NCI-H1930 (cell line): ENCODE measurements at regions not wholly inside any gene's neighbourhood (a gene's known extent, or its start where the extent isn't known, plus 50 kb on each side); places are given as distances from the start of the nearest gene placed in this dataset.

Experiments used
- DNase-seq, 2 experiments: peaks; one replicate each; lab custom pipeline; 2025; lab: John Stamatoyannopoulos, UW

- DNase-seq = no peak
These were observed 161.3 kb downstream of the ZNF608 start for GRCh38 chr5:124584991-124585715.

DNA sequence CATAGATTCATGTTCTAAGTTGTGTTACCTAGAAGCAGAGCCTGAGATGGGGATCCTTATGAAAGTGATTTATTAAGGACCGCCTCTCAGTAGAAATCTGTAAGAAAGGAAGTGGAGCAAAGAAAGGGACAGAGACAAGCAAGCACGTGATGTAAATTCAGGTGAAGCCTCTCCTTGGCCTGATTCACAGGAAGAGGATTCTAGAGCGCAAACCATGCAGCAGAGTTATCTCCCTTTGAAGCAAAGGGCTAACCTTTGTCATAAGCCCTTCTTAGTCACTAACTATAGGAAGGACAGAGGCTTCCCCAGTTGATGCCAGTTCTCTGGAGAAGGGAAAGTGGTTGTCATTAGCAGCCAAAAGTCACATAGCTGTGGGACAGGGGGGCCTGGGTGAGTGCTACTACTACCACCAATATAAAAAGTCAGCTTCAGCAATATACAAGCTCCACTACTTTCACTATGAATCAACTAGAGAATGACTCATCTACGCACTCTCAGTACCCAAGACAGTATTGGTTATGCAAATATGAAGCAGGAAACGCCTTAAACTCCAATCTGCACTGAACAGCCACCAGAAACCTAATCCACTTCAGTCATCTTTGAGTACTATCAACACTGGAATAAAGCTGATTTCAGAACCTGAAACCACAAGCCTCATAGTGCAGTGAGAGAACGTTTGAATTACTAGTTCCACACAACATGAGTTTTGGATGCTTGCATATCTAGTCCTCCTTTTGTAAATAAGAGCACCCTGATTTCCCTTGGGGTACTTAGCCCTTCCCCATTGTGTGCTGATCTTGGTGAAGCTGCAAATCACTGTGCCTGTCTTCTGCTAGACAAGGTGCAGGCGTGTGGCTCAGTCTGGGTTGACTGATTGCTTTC, 162.7 kb downstream of the ZNF608 start:
- DNase-seq = no peak

DNA sequence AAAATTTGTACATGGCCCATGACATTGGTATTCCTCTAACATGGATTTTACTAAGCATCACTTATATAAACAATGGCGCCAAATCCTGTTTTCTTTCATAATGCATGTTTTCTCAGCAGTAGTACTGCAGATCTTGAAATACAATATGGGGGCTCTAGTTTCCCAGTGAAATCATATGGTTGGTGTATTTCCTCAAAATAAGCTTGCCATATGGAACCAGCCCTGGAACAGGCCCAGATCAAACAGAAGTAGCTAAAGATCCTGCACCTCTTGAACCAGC, 163.9 kb downstream of the ZNF608 start:
- DNase-seq = no peak

- DNase-seq = no peak
These were observed 164.5 kb downstream of the ZNF608 start for GRCh38 chr5:124581738-124582560.

GRCh38 chr5:124580925-124581737, 165.3 kb downstream of the ZNF608 start:
- no peak for DNase-seq

DNA sequence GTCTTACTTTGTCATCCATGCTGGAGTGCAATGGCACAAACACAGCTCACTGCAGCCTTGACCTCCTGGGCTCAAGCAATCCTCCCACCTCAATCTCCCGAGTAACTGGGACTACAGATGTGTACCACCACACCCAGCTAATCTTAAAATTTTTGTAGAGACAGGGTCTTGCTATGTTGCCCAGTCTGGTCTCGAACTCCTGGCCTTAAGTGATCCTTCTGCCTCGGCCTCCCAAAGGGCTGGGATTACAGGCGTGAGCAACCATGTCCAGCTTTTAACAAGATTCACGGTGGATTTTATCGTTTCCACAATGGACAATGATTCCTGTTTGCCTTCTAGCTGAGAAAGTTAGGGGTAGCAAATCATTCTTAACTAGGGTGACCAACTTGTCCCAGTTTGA, 165.9 kb downstream of the ZNF608 start:
- no peak for DNase-seq

- DNase-seq = no peak
These were observed 169.5 kb downstream of the ZNF608 start for GRCh38 chr5:124576848-124577409.

DNA sequence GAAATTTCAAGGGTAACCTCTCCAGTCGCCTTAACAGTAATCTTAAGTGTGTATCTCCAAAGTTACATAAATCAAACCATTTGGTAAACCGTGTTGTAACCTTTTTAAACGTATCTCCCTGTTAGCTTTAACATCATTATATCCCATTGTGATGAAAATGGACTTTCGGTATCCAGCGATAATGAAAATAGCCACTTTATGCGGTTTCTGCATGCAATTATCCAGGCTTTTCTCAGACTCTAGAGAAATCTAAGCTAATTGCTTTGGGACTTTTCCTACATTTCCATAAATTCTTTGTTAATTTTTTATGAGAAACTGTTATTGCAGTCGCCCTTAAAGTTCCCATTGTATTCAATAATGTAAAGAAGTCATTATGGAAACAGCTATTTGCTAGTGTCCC, 170.7 kb downstream of the ZNF608 start:
- peak in 1 of 2 experiments; percentile 7 for DNase-seq

DNA sequence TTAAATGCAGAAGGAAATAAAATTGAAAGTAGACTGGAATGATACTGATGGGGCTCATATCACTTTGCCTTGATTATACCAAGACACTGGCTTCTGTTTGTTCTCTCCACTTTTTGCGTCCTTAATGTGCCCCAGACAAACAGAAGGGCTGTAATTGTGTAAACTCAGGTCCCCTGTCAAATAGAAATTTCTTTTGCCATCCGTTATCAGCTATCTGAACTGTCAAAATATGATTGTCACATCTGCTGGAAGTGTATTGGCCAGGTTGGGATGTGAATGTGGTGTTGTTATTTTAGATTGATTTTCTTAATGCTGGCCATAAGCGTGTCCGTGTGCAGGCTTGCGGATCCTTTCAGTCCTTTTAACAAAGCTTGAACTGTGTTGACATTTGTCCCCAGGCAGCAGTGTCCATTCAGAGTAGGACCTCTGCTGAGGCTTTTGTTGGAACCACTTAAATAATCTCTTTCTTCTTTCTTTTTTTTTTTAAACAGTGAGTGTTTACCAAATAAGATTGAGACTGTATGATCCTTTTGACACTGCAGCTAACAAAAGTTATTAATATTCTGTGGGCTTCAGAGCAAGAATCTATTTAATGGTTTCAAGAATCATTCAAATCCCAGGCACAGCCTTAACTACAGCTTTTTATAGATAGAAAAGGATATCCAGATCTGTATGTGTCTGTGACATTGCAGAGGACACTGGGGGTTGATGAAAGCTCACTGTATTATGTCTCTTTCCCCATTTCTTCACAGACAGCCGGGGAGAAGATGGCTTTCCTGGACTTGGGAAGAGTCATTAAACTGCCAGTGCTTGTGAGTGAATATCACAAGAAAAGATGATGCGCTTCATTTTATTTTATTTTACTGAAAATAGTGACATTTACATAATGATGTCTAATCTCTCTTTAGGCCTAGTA, 171.7 kb downstream of the ZNF608 start:
- peak; percentile 58 to 69 for DNase-seq

- no peak for DNase-seq
These were observed 173.5 kb downstream of the ZNF608 start for GRCh38 chr5:124572971-124573370.

GRCh38 chr5:124570285-124571035, 176.0 kb downstream of the ZNF608 start:
- no peak for DNase-seq

DNA sequence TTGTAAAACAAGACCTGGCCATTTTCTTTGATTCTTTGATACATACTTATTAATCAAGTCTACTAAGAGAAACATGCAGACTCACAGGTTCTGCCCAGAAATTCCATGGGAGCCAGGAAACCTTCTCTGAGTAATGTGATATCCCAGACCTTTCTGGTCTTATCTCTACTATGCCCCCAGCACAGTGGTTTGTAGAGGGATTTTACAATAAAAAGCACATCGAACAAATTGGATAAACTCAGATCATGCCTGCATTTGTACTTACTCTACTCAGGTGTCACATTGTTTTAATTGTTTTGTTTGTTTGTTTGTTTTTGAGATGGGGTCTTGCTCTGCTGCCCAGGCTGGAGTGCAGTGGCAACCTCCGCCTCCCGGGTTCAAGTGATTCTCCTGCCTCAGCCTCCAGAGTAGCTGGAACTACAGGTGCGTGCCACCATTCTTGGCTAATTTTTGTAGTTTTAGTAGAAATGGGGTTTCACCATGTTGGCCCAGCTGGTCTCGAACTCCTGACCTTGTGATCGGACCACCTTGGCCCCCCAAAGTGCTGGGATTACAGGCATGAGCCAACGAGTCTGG, 179.5 kb downstream of the ZNF608 start:
- DNase-seq = no peak

- DNase-seq = no peak
These were observed 185.0 kb downstream of the ZNF608 start for GRCh38 chr5:124561451-124561850.

DNA sequence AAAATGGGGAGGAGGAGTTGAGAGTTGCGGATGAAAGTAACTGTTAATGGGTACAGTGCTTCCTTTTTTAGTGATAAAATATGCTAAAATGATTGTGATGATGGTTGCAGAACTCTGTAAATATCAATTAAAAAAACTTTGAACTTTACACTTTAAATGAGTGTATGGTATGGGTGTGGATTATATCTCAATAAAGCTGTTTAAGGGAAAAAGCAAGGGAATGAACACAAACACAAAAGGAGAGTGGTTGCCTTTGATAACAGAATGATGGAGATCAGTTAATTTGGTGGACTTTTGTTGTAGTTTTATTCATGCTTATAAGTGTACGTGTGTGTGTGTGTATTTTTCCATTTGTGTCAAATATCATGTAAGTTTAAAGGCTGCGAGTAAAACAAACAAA, 186.1 kb downstream of the ZNF608 start:
- no peak for DNase-seq

DNA sequence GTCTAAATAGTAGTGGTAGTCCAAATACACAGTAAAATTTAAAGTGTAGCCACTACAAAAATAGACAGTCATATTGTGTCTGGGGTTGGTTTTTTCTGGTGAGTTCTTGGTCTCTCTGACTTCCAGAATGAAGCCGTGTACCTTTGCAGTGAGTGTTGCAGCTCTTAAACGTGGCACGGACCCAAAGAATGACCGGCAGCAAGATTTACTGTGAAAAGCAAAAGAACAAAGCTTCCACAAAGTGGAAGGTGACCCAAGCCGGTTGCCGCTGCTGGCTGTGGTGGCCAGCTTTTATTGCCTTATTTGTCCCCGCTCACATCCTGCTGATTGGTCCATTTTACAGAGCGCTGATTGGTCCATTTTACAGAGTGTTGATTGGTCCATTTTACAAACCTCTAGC, 188.7 kb downstream of the ZNF608 start:
- no peak for DNase-seq

DNA sequence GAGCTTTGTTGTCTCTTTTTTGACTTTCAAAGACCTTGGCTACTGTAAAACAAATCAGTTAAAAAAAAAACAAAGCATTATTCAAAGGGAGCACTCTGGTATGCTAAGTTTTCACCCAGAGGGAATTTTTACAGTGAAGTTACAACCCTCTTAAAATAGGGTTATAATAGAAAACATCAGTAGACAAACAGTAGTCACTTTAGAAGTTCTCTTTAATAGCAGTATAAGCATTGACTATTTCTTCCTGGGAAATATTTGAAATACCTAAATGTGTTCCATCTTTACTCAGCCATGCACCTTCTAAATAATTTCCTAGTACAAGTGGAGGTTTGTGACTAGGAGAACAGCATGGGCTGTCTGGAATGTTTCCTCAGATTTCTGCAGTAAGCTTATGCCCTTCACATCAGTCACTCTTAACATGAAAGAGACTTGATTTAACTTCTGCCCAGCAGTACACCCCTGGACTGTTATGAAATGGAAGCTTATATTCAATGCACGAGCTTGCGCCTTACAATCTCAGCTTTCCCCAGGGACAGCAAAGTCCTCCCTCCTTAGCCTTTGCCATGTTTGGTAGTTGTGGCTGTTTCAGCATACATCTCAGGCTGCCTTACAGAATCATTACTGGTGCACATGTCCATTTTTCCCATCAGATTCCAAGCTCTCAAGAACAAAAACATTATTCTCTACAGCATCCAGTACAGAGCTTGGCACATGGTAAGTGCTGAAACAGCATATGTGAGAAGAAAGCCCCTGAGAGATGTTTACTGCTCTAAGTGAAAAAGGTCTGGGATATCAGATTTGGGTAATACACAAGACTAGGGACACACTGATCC, 191.5 kb downstream of the ZNF608 start:
- DNase-seq = no peak

DNA sequence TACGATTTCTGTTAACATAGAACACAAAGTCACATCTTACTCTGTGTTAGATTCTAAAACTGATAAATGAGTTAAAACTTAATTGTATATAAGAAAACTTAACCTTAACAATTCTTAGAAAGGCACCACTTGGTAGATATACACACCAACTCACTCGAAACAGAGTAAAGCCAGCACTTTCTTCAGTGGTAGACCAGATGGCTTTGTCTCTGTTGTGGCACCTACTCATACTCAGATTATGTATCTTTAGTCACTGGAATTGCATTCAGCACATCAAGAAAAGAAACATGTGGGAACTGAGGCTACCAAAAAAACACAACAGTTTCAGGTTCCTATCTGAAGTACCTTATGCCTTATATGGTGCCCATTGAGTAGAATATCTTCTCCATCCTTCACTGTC, 192.5 kb downstream of the ZNF608 start:
- no peak for DNase-seq

DNA sequence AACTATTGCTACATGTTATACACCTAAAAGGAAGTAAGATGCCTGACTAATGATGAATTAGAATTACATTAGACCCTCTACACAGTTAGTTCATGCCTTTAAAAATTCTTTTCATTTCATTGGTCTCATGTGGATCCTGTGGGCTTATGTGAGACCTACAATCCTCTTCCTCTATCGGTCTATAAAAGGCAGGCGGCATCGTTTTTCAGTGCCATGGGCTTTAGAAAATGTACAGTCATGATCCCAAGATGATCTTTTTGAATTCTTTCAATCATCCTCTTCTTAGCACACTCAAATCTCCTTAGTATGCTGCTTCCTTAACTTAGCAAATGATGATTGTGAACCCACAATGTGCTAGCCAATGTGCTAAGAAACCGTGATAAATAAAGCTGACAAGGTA, 193.9 kb downstream of the ZNF608 start:
- DNase-seq = no peak

DNA sequence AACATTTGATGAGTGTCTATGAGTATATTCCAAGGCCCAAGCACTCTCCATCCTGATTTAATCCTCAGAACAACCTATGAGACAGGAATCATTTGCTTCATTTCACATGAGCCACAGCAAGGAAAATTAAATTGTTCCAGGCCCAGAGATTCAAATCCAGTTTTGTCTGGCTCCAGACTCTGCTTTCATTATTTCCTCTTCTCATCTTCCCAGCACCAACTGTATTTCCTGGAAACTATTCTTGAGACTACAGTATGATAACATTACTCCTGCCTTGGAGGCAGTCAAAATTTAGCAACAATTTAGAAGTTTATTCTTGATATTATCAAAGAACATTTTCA, 194.5 kb downstream of the ZNF608 start:
- DNase-seq = no peak
